ENCODE measurements at regions not wholly inside any gene's neighbourhood (a gene's known extent, or its start where the extent isn't known, plus 50 kb on each side); places are given as distances from the start of the nearest gene placed in this dataset.

DNA sequence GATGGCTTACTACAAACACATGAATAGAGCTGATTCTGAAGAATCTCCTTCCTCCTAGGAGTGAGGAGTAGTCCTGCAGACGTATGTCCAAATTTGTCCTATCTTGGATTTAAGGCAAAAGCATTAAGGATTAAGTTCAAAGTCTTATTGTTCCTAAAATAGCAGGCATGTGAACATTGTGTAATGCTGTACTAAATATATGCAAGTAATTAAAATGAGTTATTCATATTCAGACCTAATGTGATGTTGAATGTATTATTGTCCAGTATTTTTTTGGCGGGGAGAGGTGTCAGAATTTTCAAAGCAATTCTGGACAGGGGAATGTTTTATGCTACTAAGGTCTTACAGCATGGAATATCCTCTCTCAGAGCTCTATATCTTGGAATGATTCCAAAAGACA is 60.7 kb upstream of the STK38L start:
- no peaks in the 10 kb centered on the region for H3K9me3 ChIP-seq
- CTCF ChIA-PET, result no interaction called here
- H3K27ac ChIP-seq, result 0 out of 6 replicates have a peak overlapping the region, but pooled peaks of 1 of the 2 experiments have one; percentile 14
- POLR2A ChIA-PET, result no interaction called here
- TF ChIP-seq ZSCAN20 (CRISPR knock-in tag; IDR thresholded peaks at IDR 0.05), result no peak
- TF ChIP-seq POLR2AphosphoS2 (conservative IDR thresholded peaks at IDR 0.05; ENCODE audit: low read length), result no peak
- TF ChIP-seq HOXB5 (CRISPR knock-in tag; IDR thresholded peaks at IDR 0.05), result no peak
- TF ChIP-seq CBX2 (IDR thresholded peaks at IDR 0.05; ENCODE audit: borderline replicate concordance, low read depth), result no peak
- TF ChIP-seq, protein P1, sequence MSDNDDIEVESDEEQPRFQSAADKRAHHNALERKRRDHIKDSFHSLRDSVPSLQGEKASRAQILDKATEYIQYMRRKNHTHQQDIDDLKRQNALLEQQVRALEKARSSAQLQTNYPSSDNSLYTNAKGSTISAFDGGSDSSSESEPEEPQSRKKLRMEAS (IDR thresholded peaks at IDR 0.05), result no peak
- TF ChIP-seq CBX8 (IDR thresholded peaks at IDR 0.05), result no peak
- TF ChIP-seq EP300 (IDR thresholded peaks at IDR 0.05), result no peak
- TF ChIP-seq, protein P2, sequence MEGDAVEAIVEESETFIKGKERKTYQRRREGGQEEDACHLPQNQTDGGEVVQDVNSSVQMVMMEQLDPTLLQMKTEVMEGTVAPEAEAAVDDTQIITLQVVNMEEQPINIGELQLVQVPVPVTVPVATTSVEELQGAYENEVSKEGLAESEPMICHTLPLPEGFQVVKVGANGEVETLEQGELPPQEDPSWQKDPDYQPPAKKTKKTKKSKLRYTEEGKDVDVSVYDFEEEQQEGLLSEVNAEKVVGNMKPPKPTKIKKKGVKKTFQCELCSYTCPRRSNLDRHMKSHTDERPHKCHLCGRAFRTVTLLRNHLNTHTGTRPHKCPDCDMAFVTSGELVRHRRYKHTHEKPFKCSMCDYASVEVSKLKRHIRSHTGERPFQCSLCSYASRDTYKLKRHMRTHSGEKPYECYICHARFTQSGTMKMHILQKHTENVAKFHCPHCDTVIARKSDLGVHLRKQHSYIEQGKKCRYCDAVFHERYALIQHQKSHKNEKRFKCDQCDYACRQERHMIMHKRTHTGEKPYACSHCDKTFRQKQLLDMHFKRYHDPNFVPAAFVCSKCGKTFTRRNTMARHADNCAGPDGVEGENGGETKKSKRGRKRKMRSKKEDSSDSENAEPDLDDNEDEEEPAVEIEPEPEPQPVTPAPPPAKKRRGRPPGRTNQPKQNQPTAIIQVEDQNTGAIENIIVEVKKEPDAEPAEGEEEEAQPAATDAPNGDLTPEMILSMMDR (IDR thresholded peaks at IDR 0.05), result no peak
- peaks cover 43% of the 10 kb centered on the region for H3K4me1 ChIP-seq
- no peak for ATAC-seq
- no peak for DNase-seq (ENCODE audit: low read depth in 1 of 2, low spot score in 1 of 2)
- H3K4me2 ChIP-seq, result no peak overlapping the region
- no peak overlapping the region for H3K4me3 ChIP-seq
- WGBS (ENCODE audit: missing lambda C conversion rate), result 46% methylated on average over 2 of the region's 2 CpGs
- no peak for FAIRE-seq

DNA sequence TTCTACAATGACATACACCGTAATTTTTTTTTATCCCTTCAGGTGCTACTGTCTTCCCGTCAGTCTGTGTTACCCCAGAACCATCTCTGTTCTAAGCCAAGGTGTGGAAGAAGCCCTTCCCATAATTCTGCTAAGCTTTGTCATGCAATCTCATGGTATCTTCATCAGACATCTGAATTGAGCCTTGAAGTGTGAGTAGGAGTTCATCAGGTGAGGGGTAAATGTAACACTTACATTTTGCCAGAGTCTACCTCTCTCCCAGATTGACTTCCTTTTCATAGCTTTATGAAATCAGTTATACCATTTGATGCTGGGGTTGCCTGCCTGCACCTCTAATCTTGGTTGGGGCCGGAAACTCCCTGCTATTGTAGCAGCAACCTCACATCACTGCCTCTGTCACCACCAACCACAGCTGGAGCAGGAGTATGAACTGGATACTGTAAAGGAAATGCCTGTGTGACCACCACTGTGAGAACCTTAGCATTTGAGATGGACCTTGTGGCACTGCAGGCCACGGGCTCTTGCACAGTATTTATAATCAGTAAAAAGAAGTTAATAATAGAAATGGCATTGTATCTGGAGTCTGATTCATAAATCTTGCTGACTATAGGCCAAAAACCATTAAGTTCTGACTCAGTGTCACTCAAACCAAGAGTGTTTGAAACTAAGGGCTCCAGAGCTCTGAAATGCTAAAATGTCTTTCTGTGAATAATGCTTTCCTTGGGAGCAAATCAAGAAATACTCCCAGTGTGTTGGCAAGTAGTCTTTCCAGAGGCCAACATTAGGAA is 58.7 kb upstream of the STK38L start:
- Histone ChIP-seq H3K9me3 (no peaks in the 10 kb centered on the region), H3K4me1 (peaks cover 30% of the 10 kb centered on the region), H3K4me2 (no peak overlapping the region), H3K27ac (peak overlapping the region in 1 of 2 experiments; percentile 0; a peak in 1 of 6 replicates), H3K4me3 (no peak overlapping the region)
- FAIRE-seq (no peak), ATAC-seq (no peak; a peak in 2 of 6 replicates), DNase-seq (ENCODE audit: low read depth in 1 of 2, low spot score in 1 of 2) (no peak)
- 49% methylated on average over 4 of the region's 4 CpGs for WGBS (ENCODE audit: missing lambda C conversion rate)
- ChIA-PET CTCF (interaction anchor here (1.5 kb wide), 1 partner anchor 121 kb away, joined by 4 read pairs; no protein-coding TSS in a partner anchor), POLR2A (no interaction called here)
- TF ChIP-seq RNF2 (IDR thresholded peaks at IDR 0.05; ENCODE audit: borderline replicate concordance, low read depth), result no peak
- peak; percentile 61 for TF ChIP-seq MAFK (IDR thresholded peaks at IDR 0.05; ENCODE audit: partially characterized antibody)

DNA sequence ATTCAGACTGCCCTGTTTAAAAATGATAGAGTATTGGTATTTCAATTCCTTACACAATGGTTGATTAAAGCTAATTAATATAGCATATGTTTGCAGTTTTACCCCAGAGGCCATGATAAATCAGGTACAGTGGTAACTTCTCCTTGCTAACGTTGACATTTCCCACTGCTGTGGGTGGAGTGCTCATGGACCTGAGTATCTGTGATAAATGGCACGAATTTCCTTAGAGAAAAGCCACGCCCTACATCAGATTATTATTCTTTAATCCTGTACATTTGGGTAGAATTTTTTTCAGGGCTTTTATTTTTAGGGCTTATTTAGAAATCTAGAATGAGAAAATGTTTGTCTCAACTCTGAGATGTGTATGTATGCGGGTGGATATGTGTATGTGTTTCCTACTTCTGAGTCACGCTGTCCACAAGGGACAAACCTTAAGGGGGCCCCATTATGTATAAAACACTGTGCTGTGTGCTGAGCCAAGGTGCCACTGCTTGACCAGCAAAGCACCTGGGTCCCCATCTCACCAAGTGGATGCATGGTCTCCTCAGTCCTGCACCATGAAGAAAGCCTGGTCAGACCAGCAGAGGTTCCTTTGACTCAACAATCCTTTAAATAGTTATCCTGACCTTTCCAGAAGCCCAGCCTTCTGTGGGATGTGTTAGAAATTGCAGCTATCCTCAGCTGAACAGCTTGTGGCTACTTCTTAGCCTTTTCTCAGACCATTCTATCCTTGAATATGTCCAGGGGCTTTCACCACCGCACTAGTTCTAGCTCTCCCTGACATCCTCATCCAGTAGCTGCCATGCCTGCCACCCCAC is 57.9 kb upstream of the STK38L start:
- DNase-seq (ENCODE audit: low read depth in 1 of 2, low spot score in 1 of 2) (no peak), ATAC-seq (no peak; a peak in 2 of 6 replicates), FAIRE-seq (no peak)
- H3K9me3 ChIP-seq, result no peaks in the 10 kb centered on the region
- 77% methylated on average over 6 of the region's 6 CpGs for WGBS (ENCODE audit: missing lambda C conversion rate)
- ChIA-PET POLR2A (no interaction called here), CTCF (interaction anchor here (1.5 to 1.8 kb wide), 2 partner anchors 11 to 120 kb away, joined by 4 to 6 read pairs; no protein-coding TSS in a partner anchor)
- no peak overlapping the region; a peak in 1 of 6 replicates for H3K27ac ChIP-seq
- no peak overlapping the region for H3K4me2 ChIP-seq
- no peak overlapping the region for H3K4me3 ChIP-seq
- H3K4me1 ChIP-seq, result peaks cover 30% of the 10 kb centered on the region
- TF ChIP-seq EHMT2 (IDR thresholded peaks at IDR 0.05; ENCODE audit: low read depth) (no peak), CEBPB (IDR thresholded peaks at IDR 0.05) (no peak), NPAS2 (CRISPR knock-in tag; IDR thresholded peaks at IDR 0.05; ENCODE audit: borderline replicate concordance) (no peak), CHD4 (IDR thresholded peaks at IDR 0.05; ENCODE audit: borderline replicate concordance) (no peak), JUN (IDR thresholded peaks at IDR 0.05) (no peak), BHLHE40 (IDR thresholded peaks at IDR 0.05; ENCODE audit: low read depth, low read length) (no peak), ZSCAN20 (CRISPR knock-in tag; IDR thresholded peaks at IDR 0.05) (no peak), ESRRA (IDR thresholded peaks at IDR 0.05; ENCODE audit: borderline replicate concordance, low read length) (no peak), HOXB13 (CRISPR knock-in tag; IDR thresholded peaks at IDR 0.05; ENCODE audit: low read depth) (no peak), FOXS1 (CRISPR knock-in tag; IDR thresholded peaks at IDR 0.05) (no peak), RFX5 (IDR thresholded peaks at IDR 0.05) (no peak), FOSL2 (IDR thresholded peaks at IDR 0.05) (no peak), FOSL2 (CRISPR knock-in tag; IDR thresholded peaks at IDR 0.05) (no peak), RAD21 (conservative IDR thresholded peaks at IDR 0.05 in 1 of 2, IDR thresholded peaks at IDR 0.05 in 1 of 2) (no peak)
- TF ChIP-seq, protein P3, sequence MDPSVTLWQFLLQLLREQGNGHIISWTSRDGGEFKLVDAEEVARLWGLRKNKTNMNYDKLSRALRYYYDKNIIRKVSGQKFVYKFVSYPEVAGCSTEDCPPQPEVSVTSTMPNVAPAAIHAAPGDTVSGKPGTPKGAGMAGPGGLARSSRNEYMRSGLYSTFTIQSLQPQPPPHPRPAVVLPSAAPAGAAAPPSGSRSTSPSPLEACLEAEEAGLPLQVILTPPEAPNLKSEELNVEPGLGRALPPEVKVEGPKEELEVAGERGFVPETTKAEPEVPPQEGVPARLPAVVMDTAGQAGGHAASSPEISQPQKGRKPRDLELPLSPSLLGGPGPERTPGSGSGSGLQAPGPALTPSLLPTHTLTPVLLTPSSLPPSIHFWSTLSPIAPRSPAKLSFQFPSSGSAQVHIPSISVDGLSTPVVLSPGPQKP (IDR thresholded peaks at IDR 0.05; ENCODE audit: low read depth, low read length), result no peak
- TF ChIP-seq, protein P4, sequence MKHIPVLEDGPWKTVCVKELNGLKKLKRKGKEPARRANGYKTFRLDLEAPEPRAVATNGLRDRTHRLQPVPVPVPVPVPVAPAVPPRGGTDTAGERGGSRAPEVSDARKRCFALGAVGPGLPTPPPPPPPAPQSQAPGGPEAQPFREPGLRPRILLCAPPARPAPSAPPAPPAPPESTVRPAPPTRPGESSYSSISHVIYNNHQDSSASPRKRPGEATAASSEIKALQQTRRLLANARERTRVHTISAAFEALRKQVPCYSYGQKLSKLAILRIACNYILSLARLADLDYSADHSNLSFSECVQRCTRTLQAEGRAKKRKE (CRISPR knock-in tag; IDR thresholded peaks at IDR 0.05; ENCODE audit: low read depth), result no peak
- TF ChIP-seq, protein P5, sequence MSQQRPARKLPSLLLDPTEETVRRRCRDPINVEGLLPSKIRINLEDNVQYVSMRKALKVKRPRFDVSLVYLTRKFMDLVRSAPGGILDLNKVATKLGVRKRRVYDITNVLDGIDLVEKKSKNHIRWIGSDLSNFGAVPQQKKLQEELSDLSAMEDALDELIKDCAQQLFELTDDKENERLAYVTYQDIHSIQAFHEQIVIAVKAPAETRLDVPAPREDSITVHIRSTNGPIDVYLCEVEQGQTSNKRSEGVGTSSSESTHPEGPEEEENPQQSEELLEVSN (IDR thresholded peaks at IDR 0.05; ENCODE audit: borderline replicate concordance, low read depth), result no peak
